Peyer's patch (tissue), 4 donors: ENCODE measurements at regions not wholly inside any gene's neighbourhood (a gene's known extent, or its start where the extent isn't known, plus 50 kb on each side); places are given as distances from the start of the nearest gene placed in this dataset.

Source experiments
- DNase-seq, 3 donors: peaks; one replicate each; pipeline ENCODE4 v3.0.0-alpha.2; 2017 to 2019
- H3K27ac ChIP-seq, 4 donors: fragments of 200-600 bp; sonication (generic); one replicate each; pipeline ENCODE4 v1.5.1; 2016 to 2019
- H3K27me3 ChIP-seq, 2 donors: fragments of 200-600 bp; sonication (generic); one replicate each; pipeline ENCODE4 v1.5.1; 2019
- H3K36me3 ChIP-seq, 3 donors: fragments of 200-600 bp; sonication (generic); one replicate each; pipeline ENCODE4 v1.5.1; 2016 to 2019
- H3K4me1 ChIP-seq, 4 donors: fragments of 200-600 bp; sonication (generic); one replicate each; pipeline ENCODE4 v1.5.1; 2016 to 2019
- H3K4me3 ChIP-seq, 4 donors: fragments of 200-600 bp; sonication (generic); 1 replicate in 3 of 4; 2 replicates in 1 of 4; pipeline ENCODE4 v1.5.1; 2016 to 2019; ENCODE audit warnings: mild to moderate bottlenecking in 1 of 4
- H3K9me3 ChIP-seq, 4 donors: fragments of 200-600 bp; sonication (generic); one replicate each; pipeline ENCODE4 v1.5.1; 2016 to 2019; ENCODE audit warnings: mild to moderate bottlenecking in 1 of 4
- CTCF ChIP-seq, 6 experiments: fragments of 450-650 bp in 4 of 6; fragments of 200-600 bp in 2 of 6; sonication (generic) in 1 of 6; IDR thresholded peaks; one replicate each; pipeline ENCODE4 v1.5.1; 2017 to 2019; ENCODE audit warnings: antibody characterized with exemption in 6 of 6, mild to moderate bottlenecking in 3 of 6, moderate library complexity in 1 of 6
- POLR2A ChIP-seq, 2 donors: fragments of 450-650 bp; IDR thresholded peaks; one replicate each; pipeline ENCODE4 v1.5.1; 2017; ENCODE audit warnings: antibody characterized with exemption in 2 of 2, mild to moderate bottlenecking in 2 of 2, moderate library complexity in 2 of 2

- Histone ChIP-seq H3K4me3 (no peak overlapping the region), H3K4me1 (no peaks in the 10 kb centered on the region), H3K27ac (no peak overlapping the region), H3K36me3 (no peaks in the 10 kb centered on the region), H3K27me3 (no peaks in the 10 kb centered on the region), H3K9me3 (no peaks in the 10 kb centered on the region)
- TF ChIP-seq CTCF (IDR thresholded peaks at IDR 0.05), result no peak
- no peak for TF ChIP-seq POLR2A (IDR thresholded peaks at IDR 0.05)
- DNase-seq, result no peak
These were observed 101.8 kb downstream of the CAND1 start for GRCh38 chr12:67370979-67371378.

GRCh38 chr12:67377021-67377420, 107.9 kb downstream of the CAND1 start:
- no peak overlapping the region for H3K4me3 ChIP-seq
- H3K9me3 ChIP-seq, result no peaks in the 10 kb centered on the region
- H3K4me1 ChIP-seq, result no peaks in the 10 kb centered on the region
- no peak overlapping the region for H3K27ac ChIP-seq
- DNase-seq, result no peak
- TF ChIP-seq POLR2A (IDR thresholded peaks at IDR 0.05) (no peak), CTCF (IDR thresholded peaks at IDR 0.05) (no peak)
- H3K36me3 ChIP-seq, result no peaks in the 10 kb centered on the region
- H3K27me3 ChIP-seq, result no peaks in the 10 kb centered on the region

- H3K4me1 ChIP-seq, result no peaks in the 10 kb centered on the region
- H3K27me3 ChIP-seq, result no peaks in the 10 kb centered on the region
- no peaks in the 10 kb centered on the region for H3K9me3 ChIP-seq
- DNase-seq, result no peak
- H3K36me3 ChIP-seq, result no peaks in the 10 kb centered on the region
- no peak for TF ChIP-seq POLR2A (IDR thresholded peaks at IDR 0.05)
- no peak for TF ChIP-seq CTCF (IDR thresholded peaks at IDR 0.05)
- no peak overlapping the region for H3K4me3 ChIP-seq
- H3K27ac ChIP-seq, result no peak overlapping the region
These were observed 108.4 kb downstream of the CAND1 start for GRCh38 chr12:67377541-67377940.

- H3K9me3 ChIP-seq, result no peaks in the 10 kb centered on the region
- no peak for DNase-seq
- no peak overlapping the region for H3K4me3 ChIP-seq
- no peak overlapping the region for H3K27ac ChIP-seq
- H3K4me1 ChIP-seq, result no peaks in the 10 kb centered on the region
- TF ChIP-seq POLR2A (IDR thresholded peaks at IDR 0.05) (no peak), CTCF (IDR thresholded peaks at IDR 0.05) (no peak)
- no peaks in the 10 kb centered on the region for H3K27me3 ChIP-seq
- no peaks in the 10 kb centered on the region for H3K36me3 ChIP-seq
These were observed 113.2 kb downstream of the CAND1 start for GRCh38 chr12:67382241-67382871.

GRCh38 chr12:67386869-67387565, 117.9 kb downstream of the CAND1 start:
- H3K4me3 ChIP-seq, result no peak overlapping the region
- TF ChIP-seq CTCF (IDR thresholded peaks at IDR 0.05) (no peak), POLR2A (IDR thresholded peaks at IDR 0.05) (no peak)

More at GRCh38 chr12:67386869-67387565, 117.9 kb downstream of the CAND1 start:
- no peaks in the 10 kb centered on the region for H3K36me3 ChIP-seq
- H3K27ac ChIP-seq, result no peak overlapping the region
- H3K9me3 ChIP-seq, result no peaks in the 10 kb centered on the region
- H3K27me3 ChIP-seq, result no peaks in the 10 kb centered on the region
- H3K4me1 ChIP-seq, result no peaks in the 10 kb centered on the region
- DNase-seq, result no peak
